ENCODE measurements at regions not wholly inside any gene's neighbourhood (a gene's known extent, or its start where the extent isn't known, plus 50 kb on each side); places are given as distances from the start of the nearest gene placed in this dataset.

GRCh38 chr9:84424931-84425330, 84.4 kb upstream of the SLC28A3 start (continued):
- TF ChIP-seq CTBP2 (IDR thresholded peaks at IDR 0.05; ENCODE audit: borderline replicate concordance, insufficient read depth, insufficient read length, low read length) (no peak), PHF8 (conservative IDR thresholded peaks at IDR 0.05; ENCODE audit: low read depth, low read length) (no peak), BCL11A (IDR thresholded peaks at IDR 0.05; ENCODE audit: low read depth in 2 of 2, low read length in 2 of 2) (no peak), SP2 (IDR thresholded peaks at IDR 0.05; ENCODE audit: low read length) (no peak), HDAC6 (IDR thresholded peaks at IDR 0.05; ENCODE audit: low read depth, low read length) (no peak), POU5F1 (IDR thresholded peaks at IDR 0.05; ENCODE audit: low read depth, low read length) (no peak), SIX5 (IDR thresholded peaks at IDR 0.05; ENCODE audit: low read depth, low read length) (no peak)

All from H1 (cell line).